Mesenchymal stem cell (in vitro differentiated cells and primary cell): ENCODE measurements at regions not wholly inside any gene's neighbourhood (a gene's known extent, or its start where the extent isn't known, plus 50 kb on each side); places are given as distances from the start of the nearest gene placed in this dataset.
"Not testable (repeated sequence)": the region's sequence is repeated elsewhere in the genome, so short reads cannot be mapped to it uniquely, and the experiment has no call there.

Experiments
- DNase-seq: peaks from one replicate; pipeline ENCODE4 v3.0.0-alpha.2; 2013
- H2AFZ ChIP-seq: one replicate; pipeline ENCODE4 v1.6.1; 2013; ENCODE audit warnings: low read depth, mild to moderate bottlenecking, control low read depth, inconsistent platforms, low read length, moderate library complexity
- H2AK5ac ChIP-seq: 2 replicates; pipeline ENCODE4 v1.6.1; 2013; ENCODE audit warnings: low read length, moderate library complexity, mild to moderate bottlenecking, inconsistent platforms; ENCODE audit not compliant: severe bottlenecking
- H2BK120ac ChIP-seq: one replicate; pipeline ENCODE4 v1.6.1; 2013; ENCODE audit warnings: low read depth, mild to moderate bottlenecking, inconsistent platforms, low read length, moderate library complexity
- H2BK12ac ChIP-seq, 2 experiments: one replicate each; pipeline ENCODE4 v1.6.1; 2013; ENCODE audit warnings: inconsistent platforms in 2 of 2, low read length in 2 of 2, mild to moderate bottlenecking in 2 of 2, moderate library complexity in 2 of 2, control low read depth in 1 of 2
- H2BK15ac ChIP-seq: one replicate; pipeline ENCODE4 v1.6.1; 2013; ENCODE audit warnings: mild to moderate bottlenecking, low read depth, inconsistent platforms; ENCODE audit not compliant: poor library complexity, severe bottlenecking
- H2BK5ac ChIP-seq: 2 replicates; pipeline ENCODE4 v1.6.1; 2013; ENCODE audit warnings: low read depth, mild to moderate bottlenecking, low read length, control low read depth, inconsistent platforms; ENCODE audit not compliant: poor library complexity, severe bottlenecking
- H3K14ac ChIP-seq, 2 experiments: one replicate each; pipeline ENCODE4 v1.6.1; 2013; ENCODE audit warnings: inconsistent platforms in 2 of 2, low read length in 2 of 2, control low read depth in 1 of 2, mild to moderate bottlenecking in 1 of 2, moderate library complexity in 1 of 2
- H3K18ac ChIP-seq, 2 experiments: one replicate each; pipeline ENCODE4 v1.6.1; 2013; ENCODE audit warnings: inconsistent platforms in 2 of 2, low read length in 2 of 2, control low read depth in 1 of 2, low read depth in 1 of 2, mild to moderate bottlenecking in 1 of 2
- H3K23ac ChIP-seq, 2 experiments: one replicate each; pipeline ENCODE4 v1.6.1; 2013; ENCODE audit warnings: inconsistent platforms in 2 of 2, low read length in 2 of 2, mild to moderate bottlenecking in 2 of 2, moderate library complexity in 2 of 2, control low read depth in 1 of 2
- H3K27ac ChIP-seq: 2 replicates; pipeline ENCODE4 v1.5.1; 2013; ENCODE audit warnings: mild to moderate bottlenecking, moderate library complexity, low read length, control low read depth, inconsistent platforms; ENCODE audit not compliant: poor library complexity, severe bottlenecking
- H3K27me3 ChIP-seq, 2 experiments: 2 replicates each; pipeline versions ENCODE4 v1.6.1 to v1.7.0; 2013; ENCODE audit warnings: low read length in 2 of 2, mild to moderate bottlenecking in 2 of 2, moderate library complexity in 2 of 2, control low read depth in 1 of 2, inconsistent platforms in 1 of 2; ENCODE audit not compliant: control insufficient read depth in 1 of 2, insufficient read depth in 1 of 2
- H3K36me3 ChIP-seq, 2 experiments: 2 replicates each; pipeline versions ENCODE4 v1.6.1 to v1.7.0; 2013; ENCODE audit warnings: low read length in 2 of 2, control low read depth in 1 of 2, inconsistent platforms in 1 of 2, low read depth in 1 of 2, mild to moderate bottlenecking in 1 of 2; ENCODE audit not compliant: insufficient read depth in 2 of 2, control insufficient read depth in 1 of 2
- H3K4ac ChIP-seq, 2 experiments: one replicate each; pipeline ENCODE4 v1.6.1; 2013; ENCODE audit warnings: inconsistent platforms in 2 of 2, low read length in 2 of 2, mild to moderate bottlenecking in 2 of 2, moderate library complexity in 2 of 2, control low read depth in 1 of 2, low read depth in 1 of 2
- H3K4me1 ChIP-seq: 2 replicates; pipeline ENCODE4 v1.6.1; 2013; ENCODE audit warnings: low read depth, low read length, control low read depth; ENCODE audit not compliant: control insufficient read depth, insufficient read depth
- H3K4me2 ChIP-seq: 2 replicates; pipeline ENCODE4 v1.6.1; 2013; ENCODE audit warnings: low read length, mild to moderate bottlenecking, inconsistent platforms; ENCODE audit not compliant: poor library complexity, severe bottlenecking
- H3K4me3 ChIP-seq, 2 experiments: 2 replicates each; pipeline versions ENCODE4 v1.5.1 to v1.7.0; 2013; ENCODE audit warnings: low read length in 2 of 2, mild to moderate bottlenecking in 2 of 2, control low read depth in 1 of 2, low read depth in 1 of 2; ENCODE audit not compliant: insufficient read depth in 1 of 2
- H3K79me1 ChIP-seq: replicated peaks from 2 replicates; pipeline ENCODE4 v1.6.1; 2013; ENCODE audit warnings: mild to moderate bottlenecking, control low read depth, low read length, inconsistent platforms; ENCODE audit not compliant: poor library complexity, severe bottlenecking
- H3K9ac ChIP-seq: 2 replicates; pipeline ENCODE4 v1.7.0; 2013; ENCODE audit warnings: mild to moderate bottlenecking, low read length, moderate library complexity
- H3K9me3 ChIP-seq: 2 replicates; pipeline ENCODE4 v1.7.0; 2013; ENCODE audit warnings: mild to moderate bottlenecking, low read length; ENCODE audit not compliant: control insufficient read depth
- H4K8ac ChIP-seq: one replicate; pipeline ENCODE4 v1.6.1; 2013; ENCODE audit warnings: inconsistent platforms, mild to moderate bottlenecking, low read length, moderate library complexity
- H4K91ac ChIP-seq: one replicate; pipeline ENCODE4 v1.6.1; 2013; ENCODE audit warnings: mild to moderate bottlenecking, low read length, inconsistent platforms
- WGBS: methylation state at CpG from one replicate; pipeline ENCODE4 v1.1.7; 2013; ENCODE audit warnings: mixed read lengths; 5-methylcytosine and 5-hydroxymethylcytosine counted together

GRCh38 chr2:83969085-83969484 lies 490.0 kb downstream of the SUCLG1 start:
- H4K91ac ChIP-seq, result peak overlapping the region; percentile 27
- no peaks in the 10 kb centered on the region for H3K36me3 ChIP-seq
- H2BK5ac ChIP-seq, result no peak overlapping the region
- no peaks in the 10 kb centered on the region for H3K27me3 ChIP-seq
- no peak overlapping the region for H2BK120ac ChIP-seq
- H3K9ac ChIP-seq, result no peak overlapping the region
- H3K18ac ChIP-seq, result no peak overlapping the region
- H3K14ac ChIP-seq, result no peak overlapping the region
- no peaks in the 10 kb centered on the region for H3K4me1 ChIP-seq
- no peak overlapping the region for H2AFZ ChIP-seq
- H3K79me1 ChIP-seq, result no peaks in the 10 kb centered on the region
- DNase-seq, result no peak
- no peak overlapping the region for H2BK12ac ChIP-seq
- H3K23ac ChIP-seq, result no peak overlapping the region
- H3K4me2 ChIP-seq, result no peak overlapping the region
- no peak overlapping the region for H3K4ac ChIP-seq
- H3K4me3 ChIP-seq, result no peak overlapping the region
- H3K27ac ChIP-seq, result no peak overlapping the region
- H2BK15ac ChIP-seq, result no peak overlapping the region
- 88% methylated on average over 2 of the region's 3 CpGs for WGBS
- H4K8ac ChIP-seq, result no peak overlapping the region
- H2AK5ac ChIP-seq, result no peak overlapping the region
- H3K9me3 ChIP-seq, result no peaks in the 10 kb centered on the region

DNA sequence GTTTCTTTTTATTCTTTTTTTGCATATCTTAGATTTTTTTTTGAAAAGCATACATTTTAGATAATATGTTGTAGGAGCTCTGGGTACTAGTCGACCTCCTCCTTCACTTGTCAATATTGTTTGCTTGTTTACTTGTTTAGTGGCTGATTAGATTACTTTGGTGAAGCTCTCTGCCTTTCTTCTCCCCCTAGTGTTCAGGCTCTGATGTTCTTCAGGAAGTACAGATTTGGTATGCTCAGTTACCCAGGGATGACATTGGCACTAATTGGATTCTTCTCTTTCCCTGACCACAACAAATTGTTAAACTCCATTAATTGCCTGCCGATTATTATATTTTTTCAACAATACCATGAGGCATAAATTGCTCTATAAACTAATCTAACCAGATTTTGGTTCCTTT lies 491.2 kb downstream of the SUCLG1 start:
- H4K8ac ChIP-seq, result no peak overlapping the region
- no peaks in the 10 kb centered on the region for H3K79me1 ChIP-seq
- no peak overlapping the region for H2AFZ ChIP-seq
- H3K14ac ChIP-seq, result no peak overlapping the region
- DNase-seq, result no peak
- H3K4me3 ChIP-seq, result no peak overlapping the region
- H3K4me1 ChIP-seq, result no peaks in the 10 kb centered on the region
- H3K23ac ChIP-seq, result no peak overlapping the region
- no peaks in the 10 kb centered on the region for H3K27me3 ChIP-seq
- no peaks in the 10 kb centered on the region for H3K9me3 ChIP-seq
- H2BK120ac ChIP-seq, result no peak overlapping the region
- H4K91ac ChIP-seq, result no peak overlapping the region
- H2BK12ac ChIP-seq, result no peak overlapping the region
- no peak overlapping the region for H3K18ac ChIP-seq
- H3K4me2 ChIP-seq, result no peak overlapping the region
- no peak overlapping the region for H3K9ac ChIP-seq
- no CpG with 5 or more reads among the region's 2 CpGs for WGBS
- no peak overlapping the region for H2AK5ac ChIP-seq
- no peaks in the 10 kb centered on the region for H3K36me3 ChIP-seq
- no peak overlapping the region for H3K4ac ChIP-seq
- H2BK15ac ChIP-seq, result no peak overlapping the region
- H3K27ac ChIP-seq, result no peak overlapping the region
- H2BK5ac ChIP-seq, result no peak overlapping the region

- no CpG with 5 or more reads among the region's 3 CpGs for WGBS
- H4K91ac ChIP-seq, result not testable (repeated sequence)
Measured at GRCh38 chr2:83966946-83967345, 492.1 kb downstream of the SUCLG1 start.

DNA sequence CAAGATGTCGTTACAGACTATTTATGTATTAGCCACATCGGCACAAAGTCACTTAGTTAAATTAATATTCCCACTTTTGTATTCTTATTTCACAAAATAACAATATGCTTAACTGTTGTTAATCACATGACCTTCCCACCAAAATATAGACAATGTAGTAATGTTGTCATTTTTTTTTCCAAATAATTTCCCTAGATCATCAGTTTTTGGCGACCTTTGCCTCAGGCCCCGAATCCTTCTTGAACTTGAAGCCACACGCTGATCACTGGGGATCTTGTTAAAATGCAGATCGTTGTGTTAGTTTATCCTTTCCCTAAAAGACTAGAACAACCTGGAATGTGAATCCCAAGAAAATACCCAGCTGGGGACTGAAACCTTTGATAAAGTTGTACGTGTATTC lies 497.6 kb downstream of the SUCLG1 start:
- Histone ChIP-seq H3K27ac (no peak overlapping the region), H3K14ac (no peak overlapping the region), H2BK120ac (no peak overlapping the region), H3K9ac (no peak overlapping the region), H3K4me1 (no peaks in the 10 kb centered on the region), H3K4me2 (no peak overlapping the region), H2BK5ac (no peak overlapping the region), H4K8ac (no peak overlapping the region), H3K4ac (no peak overlapping the region), H3K23ac (no peak overlapping the region), H3K27me3 (no peaks in the 10 kb centered on the region), H2AK5ac (no peak overlapping the region), H3K36me3 (no peaks in the 10 kb centered on the region), H3K4me3 (no peak overlapping the region), H3K79me1 (no peaks in the 10 kb centered on the region), H3K9me3 (no peaks in the 10 kb centered on the region), H2BK15ac (no peak overlapping the region), H2BK12ac (no peak overlapping the region), H3K18ac (no peak overlapping the region), H4K91ac (no peak overlapping the region), H2AFZ (no peak overlapping the region)
- DNase-seq, result no peak
- WGBS, result 87% methylated on average over 7 of the region's 7 CpGs

More at GRCh38 chr2:83966946-83967345, 492.1 kb downstream of the SUCLG1 start:
- not testable (repeated sequence) for H2BK15ac ChIP-seq, H2BK12ac ChIP-seq, H2AFZ ChIP-seq, H3K79me1 ChIP-seq, H3K18ac ChIP-seq, H3K4ac ChIP-seq, H3K27ac ChIP-seq, H3K4me3 ChIP-seq, H2BK5ac ChIP-seq, H3K4me2 ChIP-seq, DNase-seq, H3K27me3 ChIP-seq, H3K23ac ChIP-seq, H2AK5ac ChIP-seq, H2BK120ac ChIP-seq, H4K8ac ChIP-seq, H3K14ac ChIP-seq, H3K9ac ChIP-seq, H3K9me3 ChIP-seq, H3K36me3 ChIP-seq, H3K4me1 ChIP-seq
